CD4-positive, alpha-beta T cell (primary cell): ENCODE measurements at regions not wholly inside any gene's neighbourhood (a gene's known extent, or its start where the extent isn't known, plus 50 kb on each side); places are given as distances from the start of the nearest gene placed in this dataset.

Source experiments
- ATAC-seq: fragments of 200-7000 bp; cut with Tn5 transposase; one replicate; pipeline ENCODE4 v1.10.0; 2022; ENCODE audit warnings: mild to moderate bottlenecking; ENCODE audit not compliant: poor library complexity
- CTCF ChIA-PET: fragments of 350-600 bp; sonication (Branson Sonifier 250); formaldehyde crosslinking; loops from one replicate; lab custom pipeline; 2021; ENCODE audit warnings: antibody characterized with exemption, inconsistent platforms; lab: Charles Lee
- POLR2A ChIA-PET: fragments of 350-600 bp; sonication (Branson Sonifier 250); formaldehyde crosslinking; loops from one replicate; lab custom pipeline; 2021; ENCODE audit warnings: antibody characterized with exemption, inconsistent platforms; lab: Charles Lee
- DNase-seq, 14 experiments: peaks; one replicate each; pipeline ENCODE4 v3.0.0-alpha.2; 2013 to 2020; ENCODE audit warnings: mixed read lengths in 2 of 14
- H3K27ac ChIP-seq, 2 donors: one replicate each; pipeline versions ENCODE4 v1.5.1 to v1.7.0; 2013; ENCODE audit warnings: low read length in 2 of 2, low read depth in 1 of 2, mild to moderate bottlenecking in 1 of 2
- H3K27me3 ChIP-seq, 2 experiments: 1 replicate in 1 of 2; 2 replicates in 1 of 2; pipeline versions ENCODE4 v1.6.1 to v1.7.0; 2013; ENCODE audit warnings: low read length in 2 of 2, control low read depth in 1 of 2, mild to moderate bottlenecking in 1 of 2, moderate library complexity in 1 of 2; ENCODE audit not compliant: insufficient read depth in 2 of 2, control insufficient read depth in 1 of 2
- H3K36me3 ChIP-seq: one replicate; pipeline ENCODE4 v1.6.1; 2013; ENCODE audit warnings: low read length, control low read depth; ENCODE audit not compliant: insufficient read depth
- H3K4me1 ChIP-seq: one replicate; pipeline ENCODE4 v1.6.1; 2013; ENCODE audit warnings: low read length, control low read depth; ENCODE audit not compliant: insufficient read depth
- H3K4me3 ChIP-seq: one replicate; pipeline ENCODE4 v1.5.1; 2013; ENCODE audit warnings: mild to moderate bottlenecking, low read length, moderate library complexity
- H3K9me3 ChIP-seq, 2 experiments: 1 replicate in 1 of 2; 2 replicates in 1 of 2; pipeline versions ENCODE4 v1.6.1 to v1.7.0; 2013; ENCODE audit warnings: low read length in 2 of 2, mild to moderate bottlenecking in 2 of 2, control low read depth in 1 of 2, moderate library complexity in 1 of 2; ENCODE audit not compliant: control insufficient read depth in 1 of 2, insufficient read depth in 1 of 2
- H3K27ac Mint-ChIP-seq: one replicate; pipeline ENCODE4 v1.8.0; 2020; ENCODE audit warnings: mixed read lengths
- H3K27me3 Mint-ChIP-seq: one replicate; pipeline ENCODE4 v1.8.0; 2021; ENCODE audit warnings: mixed read lengths
- H3K36me3 Mint-ChIP-seq: one replicate; pipeline ENCODE4 v1.8.0; 2021; ENCODE audit warnings: low read depth, mixed read lengths
- H3K4me1 Mint-ChIP-seq: one replicate; pipeline ENCODE4 v1.8.0; 2021; ENCODE audit warnings: low read depth, mixed read lengths
- H3K4me3 Mint-ChIP-seq: one replicate; pipeline ENCODE4 v1.8.0; 2020; ENCODE audit warnings: mild to moderate bottlenecking, mixed read lengths
- H3K9me3 Mint-ChIP-seq: one replicate; pipeline ENCODE4 v1.8.0; 2020; ENCODE audit warnings: mixed read lengths
- intact Hi-C, 2 experiments: fragments of 100-400 bp; cut with DNase I in 1 of 2; cut with micrococcal nuclease in 1 of 2; formaldehyde crosslinking; loops; one replicate each; pipeline versions ENCODE4 v1.15.1 to v1.9.0; 2023 to 2025; cut with DNase I, micrococcal nuclease
- TF ChIP-seq, protein P1 (sequence below): fragments of 200-600 bp; IDR thresholded peaks from one replicate; pipeline ENCODE4 v1.8.0; 2022; ENCODE audit warnings: antibody characterized with exemption, mild to moderate bottlenecking

DNA sequence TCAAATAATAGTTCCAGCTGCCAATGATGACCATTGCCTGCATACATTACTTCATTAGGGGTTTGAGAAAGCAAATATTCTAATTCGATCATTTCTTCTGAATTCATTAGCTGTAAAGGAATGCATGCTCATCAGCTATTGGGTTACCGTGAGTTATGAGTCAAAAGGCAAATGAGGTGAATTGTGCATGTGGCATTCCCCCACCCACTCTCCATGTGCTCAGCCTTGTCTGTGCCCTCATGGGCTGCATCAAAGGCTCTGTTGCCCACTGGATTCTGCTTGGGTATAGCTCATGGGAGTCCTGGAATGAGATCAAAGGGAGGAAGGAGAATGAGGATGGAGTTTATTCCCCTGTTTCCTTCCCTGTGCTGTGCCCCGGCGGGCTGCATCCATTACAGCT lies 99.3 kb upstream of the CHRNA7 start:
- Histone ChIP-seq H3K4me3 (no peak overlapping the region), H3K4me1 (no peaks in the 10 kb centered on the region), H3K27me3 (peaks cover 4 to 11% of the 10 kb centered on the region in 2 experiments), H3K9me3 (no peaks in the 10 kb centered on the region), H3K27ac (no peak overlapping the region), H3K36me3 (no peaks in the 10 kb centered on the region)
- H3K27me3 Mint-ChIP-seq: peaks cover 37% of the 10 kb centered on the region
- no peak for ATAC-seq
- DNase-seq: no peak
- POLR2A ChIA-PET: no interaction called here
- TF ChIP-seq, protein P1, sequence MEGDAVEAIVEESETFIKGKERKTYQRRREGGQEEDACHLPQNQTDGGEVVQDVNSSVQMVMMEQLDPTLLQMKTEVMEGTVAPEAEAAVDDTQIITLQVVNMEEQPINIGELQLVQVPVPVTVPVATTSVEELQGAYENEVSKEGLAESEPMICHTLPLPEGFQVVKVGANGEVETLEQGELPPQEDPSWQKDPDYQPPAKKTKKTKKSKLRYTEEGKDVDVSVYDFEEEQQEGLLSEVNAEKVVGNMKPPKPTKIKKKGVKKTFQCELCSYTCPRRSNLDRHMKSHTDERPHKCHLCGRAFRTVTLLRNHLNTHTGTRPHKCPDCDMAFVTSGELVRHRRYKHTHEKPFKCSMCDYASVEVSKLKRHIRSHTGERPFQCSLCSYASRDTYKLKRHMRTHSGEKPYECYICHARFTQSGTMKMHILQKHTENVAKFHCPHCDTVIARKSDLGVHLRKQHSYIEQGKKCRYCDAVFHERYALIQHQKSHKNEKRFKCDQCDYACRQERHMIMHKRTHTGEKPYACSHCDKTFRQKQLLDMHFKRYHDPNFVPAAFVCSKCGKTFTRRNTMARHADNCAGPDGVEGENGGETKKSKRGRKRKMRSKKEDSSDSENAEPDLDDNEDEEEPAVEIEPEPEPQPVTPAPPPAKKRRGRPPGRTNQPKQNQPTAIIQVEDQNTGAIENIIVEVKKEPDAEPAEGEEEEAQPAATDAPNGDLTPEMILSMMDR: no peak
- intact Hi-C loops: no loop called here
- H3K36me3 Mint-ChIP-seq: no peaks in the 10 kb centered on the region
- CTCF ChIA-PET: no interaction called here
- H3K4me1 Mint-ChIP-seq: no peaks in the 10 kb centered on the region
- no peaks in the 10 kb centered on the region for H3K9me3 Mint-ChIP-seq
- H3K27ac Mint-ChIP-seq: no peak overlapping the region
- H3K4me3 Mint-ChIP-seq: no peak overlapping the region

DNA sequence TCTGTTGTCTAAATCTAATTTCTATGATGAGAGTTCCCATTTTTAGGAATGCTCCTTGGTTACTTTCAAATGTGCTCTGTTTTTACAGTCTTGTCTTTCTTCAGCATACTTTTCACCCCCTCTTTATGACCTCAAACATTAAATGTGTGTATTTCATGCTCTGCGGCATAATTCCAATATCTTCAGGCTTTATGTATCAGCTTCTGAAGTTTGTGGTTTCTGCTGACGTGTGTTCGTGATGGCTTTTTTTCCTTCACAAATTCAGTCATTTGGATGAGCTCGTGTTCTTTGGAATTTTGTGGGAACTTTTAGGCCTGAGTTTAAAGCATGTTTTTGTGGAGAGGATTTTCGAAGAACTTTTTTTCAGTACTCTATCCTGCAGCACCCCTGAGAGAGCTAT lies 97.7 kb upstream of the CHRNA7 start:
- intact Hi-C loops: no loop called here
- DNase-seq: no peak
- Histone ChIP-seq H3K36me3 (no peaks in the 10 kb centered on the region), H3K4me1 (no peaks in the 10 kb centered on the region), H3K27me3 (peaks cover 4 to 11% of the 10 kb centered on the region in 2 experiments), H3K4me3 (no peak overlapping the region), H3K27ac (no peak overlapping the region), H3K9me3 (no peaks in the 10 kb centered on the region)
- Mint-ChIP-seq H3K4me3 (no peak overlapping the region), H3K27me3 (peaks cover 37% of the 10 kb centered on the region), H3K27ac (no peak overlapping the region), H3K36me3 (no peaks in the 10 kb centered on the region), H3K4me1 (no peaks in the 10 kb centered on the region), H3K9me3 (no peaks in the 10 kb centered on the region)
- TF ChIP-seq, protein P1: no peak
- ChIA-PET CTCF (no interaction called here), POLR2A (no interaction called here)
- no peak for ATAC-seq

DNA sequence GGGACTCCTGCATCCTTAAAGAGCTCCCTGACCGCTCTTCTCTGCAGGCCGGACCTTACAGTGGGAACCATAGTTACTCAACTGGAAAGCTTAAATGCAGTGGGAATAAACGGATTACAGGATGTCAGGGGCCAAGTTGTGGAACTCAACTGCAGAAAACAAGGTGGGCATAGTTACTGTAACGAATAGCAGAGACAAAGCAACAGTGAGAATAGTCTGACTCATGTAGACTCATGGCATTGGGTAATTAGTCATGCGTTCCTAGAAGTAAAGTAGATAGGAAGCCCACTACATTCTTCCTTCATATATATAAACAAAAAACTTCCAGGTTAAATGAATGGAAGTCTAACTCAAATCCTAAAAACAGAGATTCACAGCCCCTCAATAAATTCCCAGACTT lies 95.5 kb upstream of the CHRNA7 start:
- ATAC-seq (no peak), DNase-seq (no peak)
- peaks cover 4 to 11% of the 10 kb centered on the region in 2 experiments for H3K27me3 ChIP-seq
- CTCF ChIA-PET: no interaction called here
- H3K9me3 ChIP-seq: no peaks in the 10 kb centered on the region
- intact Hi-C loops: no loop called here
- H3K4me3 ChIP-seq: no peak overlapping the region
- H3K27ac Mint-ChIP-seq: no peak overlapping the region
- TF ChIP-seq, protein P1: no peak
- H3K4me1 ChIP-seq: no peaks in the 10 kb centered on the region
- no peaks in the 10 kb centered on the region for H3K36me3 Mint-ChIP-seq
- no peaks in the 10 kb centered on the region for H3K36me3 ChIP-seq
- H3K27me3 Mint-ChIP-seq: peaks cover 37% of the 10 kb centered on the region
- H3K4me1 Mint-ChIP-seq: no peaks in the 10 kb centered on the region
- no peak overlapping the region for H3K27ac ChIP-seq
- no peak overlapping the region for H3K4me3 Mint-ChIP-seq
- POLR2A ChIA-PET: no interaction called here
- H3K9me3 Mint-ChIP-seq: no peaks in the 10 kb centered on the region
